Mesenchymal stem cell (in vitro differentiated cells and primary cell): ENCODE measurements at regions not wholly inside any gene's neighbourhood (a gene's known extent, or its start where the extent isn't known, plus 50 kb on each side); places are given as distances from the start of the nearest gene placed in this dataset.
A peak's percentile ranks its signal among the peaks of the same experiment; 100 is the strongest.

ENCODE experiments used
- DNase-seq: peaks from one replicate; pipeline ENCODE4 v3.0.0-alpha.2; 2013
- H2AFZ ChIP-seq: one replicate; pipeline ENCODE4 v1.6.1; 2013; ENCODE audit warnings: low read depth, mild to moderate bottlenecking, control low read depth, inconsistent platforms, low read length, moderate library complexity
- H2AK5ac ChIP-seq: 2 replicates; pipeline ENCODE4 v1.6.1; 2013; ENCODE audit warnings: low read length, moderate library complexity, mild to moderate bottlenecking, inconsistent platforms; ENCODE audit not compliant: severe bottlenecking
- H2BK120ac ChIP-seq: one replicate; pipeline ENCODE4 v1.6.1; 2013; ENCODE audit warnings: low read depth, mild to moderate bottlenecking, inconsistent platforms, low read length, moderate library complexity
- H2BK12ac ChIP-seq, 2 experiments: one replicate each; pipeline ENCODE4 v1.6.1; 2013; ENCODE audit warnings: inconsistent platforms in 2 of 2, low read length in 2 of 2, mild to moderate bottlenecking in 2 of 2, moderate library complexity in 2 of 2, control low read depth in 1 of 2
- H2BK15ac ChIP-seq: one replicate; pipeline ENCODE4 v1.6.1; 2013; ENCODE audit warnings: mild to moderate bottlenecking, low read depth, inconsistent platforms; ENCODE audit not compliant: poor library complexity, severe bottlenecking
- H2BK5ac ChIP-seq: 2 replicates; pipeline ENCODE4 v1.6.1; 2013; ENCODE audit warnings: low read depth, mild to moderate bottlenecking, low read length, control low read depth, inconsistent platforms; ENCODE audit not compliant: poor library complexity, severe bottlenecking
- H3K14ac ChIP-seq, 2 experiments: one replicate each; pipeline ENCODE4 v1.6.1; 2013; ENCODE audit warnings: inconsistent platforms in 2 of 2, low read length in 2 of 2, control low read depth in 1 of 2, mild to moderate bottlenecking in 1 of 2, moderate library complexity in 1 of 2
- H3K18ac ChIP-seq, 2 experiments: one replicate each; pipeline ENCODE4 v1.6.1; 2013; ENCODE audit warnings: inconsistent platforms in 2 of 2, low read length in 2 of 2, control low read depth in 1 of 2, low read depth in 1 of 2, mild to moderate bottlenecking in 1 of 2
- H3K23ac ChIP-seq, 2 experiments: one replicate each; pipeline ENCODE4 v1.6.1; 2013; ENCODE audit warnings: inconsistent platforms in 2 of 2, low read length in 2 of 2, mild to moderate bottlenecking in 2 of 2, moderate library complexity in 2 of 2, control low read depth in 1 of 2
- H3K27ac ChIP-seq: 2 replicates; pipeline ENCODE4 v1.5.1; 2013; ENCODE audit warnings: mild to moderate bottlenecking, moderate library complexity, low read length, control low read depth, inconsistent platforms; ENCODE audit not compliant: poor library complexity, severe bottlenecking
- H3K27me3 ChIP-seq, 2 experiments: 2 replicates each; pipeline versions ENCODE4 v1.6.1 to v1.7.0; 2013; ENCODE audit warnings: low read length in 2 of 2, mild to moderate bottlenecking in 2 of 2, moderate library complexity in 2 of 2, control low read depth in 1 of 2, inconsistent platforms in 1 of 2; ENCODE audit not compliant: control insufficient read depth in 1 of 2, insufficient read depth in 1 of 2
- H3K36me3 ChIP-seq, 2 experiments: 2 replicates each; pipeline versions ENCODE4 v1.6.1 to v1.7.0; 2013; ENCODE audit warnings: low read length in 2 of 2, control low read depth in 1 of 2, inconsistent platforms in 1 of 2, low read depth in 1 of 2, mild to moderate bottlenecking in 1 of 2; ENCODE audit not compliant: insufficient read depth in 2 of 2, control insufficient read depth in 1 of 2
- H3K4ac ChIP-seq, 2 experiments: one replicate each; pipeline ENCODE4 v1.6.1; 2013; ENCODE audit warnings: inconsistent platforms in 2 of 2, low read length in 2 of 2, mild to moderate bottlenecking in 2 of 2, moderate library complexity in 2 of 2, control low read depth in 1 of 2, low read depth in 1 of 2
- H3K4me1 ChIP-seq: 2 replicates; pipeline ENCODE4 v1.6.1; 2013; ENCODE audit warnings: low read depth, low read length, control low read depth; ENCODE audit not compliant: control insufficient read depth, insufficient read depth
- H3K4me2 ChIP-seq: 2 replicates; pipeline ENCODE4 v1.6.1; 2013; ENCODE audit warnings: low read length, mild to moderate bottlenecking, inconsistent platforms; ENCODE audit not compliant: poor library complexity, severe bottlenecking
- H3K4me3 ChIP-seq, 2 experiments: 2 replicates each; pipeline versions ENCODE4 v1.5.1 to v1.7.0; 2013; ENCODE audit warnings: low read length in 2 of 2, mild to moderate bottlenecking in 2 of 2, control low read depth in 1 of 2, low read depth in 1 of 2; ENCODE audit not compliant: insufficient read depth in 1 of 2
- H3K79me1 ChIP-seq: replicated peaks from 2 replicates; pipeline ENCODE4 v1.6.1; 2013; ENCODE audit warnings: mild to moderate bottlenecking, control low read depth, low read length, inconsistent platforms; ENCODE audit not compliant: poor library complexity, severe bottlenecking
- H3K9ac ChIP-seq: 2 replicates; pipeline ENCODE4 v1.7.0; 2013; ENCODE audit warnings: mild to moderate bottlenecking, low read length, moderate library complexity
- H3K9me3 ChIP-seq: 2 replicates; pipeline ENCODE4 v1.7.0; 2013; ENCODE audit warnings: mild to moderate bottlenecking, low read length; ENCODE audit not compliant: control insufficient read depth
- H4K8ac ChIP-seq: one replicate; pipeline ENCODE4 v1.6.1; 2013; ENCODE audit warnings: inconsistent platforms, mild to moderate bottlenecking, low read length, moderate library complexity
- H4K91ac ChIP-seq: one replicate; pipeline ENCODE4 v1.6.1; 2013; ENCODE audit warnings: mild to moderate bottlenecking, low read length, inconsistent platforms
- WGBS: methylation state at CpG from one replicate; pipeline ENCODE4 v1.1.7; 2013; ENCODE audit warnings: mixed read lengths; 5-methylcytosine and 5-hydroxymethylcytosine counted together

DNA sequence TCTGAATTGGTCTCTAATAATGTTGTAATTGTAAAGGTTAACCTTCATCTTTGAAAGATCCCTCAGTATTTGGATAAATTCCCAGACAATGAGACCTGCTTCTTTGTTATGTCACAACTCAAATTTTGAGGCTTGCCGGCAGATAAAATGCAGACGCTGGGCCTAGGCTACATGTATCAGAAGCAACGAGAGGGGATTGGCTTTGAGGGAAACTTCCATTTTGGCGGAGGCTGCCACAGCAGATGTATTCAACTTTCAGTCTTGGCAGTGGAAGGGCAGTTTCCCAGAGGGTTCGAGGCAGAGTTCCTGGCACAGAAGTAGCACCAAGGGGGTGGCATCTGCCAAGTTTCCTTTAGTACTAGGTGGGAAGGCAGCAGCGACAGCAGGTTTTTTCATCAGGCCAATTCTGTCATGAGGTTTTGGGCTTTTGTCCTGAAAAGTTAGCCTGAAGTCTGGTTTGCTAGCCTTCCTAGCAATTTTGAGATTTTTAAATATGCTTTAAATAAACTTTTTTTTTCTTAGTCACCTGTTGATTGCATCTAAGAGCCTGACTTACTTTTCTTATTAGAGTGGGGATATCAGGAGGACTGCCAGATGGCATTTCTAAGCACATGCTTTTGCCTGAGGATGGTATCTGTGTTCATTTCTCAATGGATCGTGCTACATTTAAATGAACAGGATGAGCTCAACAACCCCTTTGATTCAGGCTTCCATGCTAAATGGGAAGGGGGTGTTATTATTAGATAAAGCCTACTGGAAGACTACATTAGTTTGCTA, 89.5 kb upstream of the FAM3C start:
- H3K4me2 ChIP-seq = no peak overlapping the region
- H4K8ac ChIP-seq = no peak overlapping the region
- 96% methylated on average over 7 of the region's 7 CpGs for WGBS
- no peak overlapping the region for H2BK15ac ChIP-seq
- H2BK5ac ChIP-seq = no peak overlapping the region
- no peaks in the 10 kb centered on the region for H3K79me1 ChIP-seq
- no peak overlapping the region for H2AK5ac ChIP-seq
- H3K23ac ChIP-seq = no peak overlapping the region
- no peak overlapping the region for H3K4ac ChIP-seq
- peak overlapping the region in 1 of 2 experiments; percentile 17 for H3K4me3 ChIP-seq
- H3K27me3 ChIP-seq = no peaks in the 10 kb centered on the region
- H3K18ac ChIP-seq = no peak overlapping the region
- no peaks in the 10 kb centered on the region for H3K9me3 ChIP-seq
- no peaks in the 10 kb centered on the region for H3K36me3 ChIP-seq
- H3K9ac ChIP-seq = peak overlapping the region; percentile 23
- no peaks in the 10 kb centered on the region for H3K4me1 ChIP-seq
- H3K27ac ChIP-seq = no peak overlapping the region
- no peak overlapping the region for H3K14ac ChIP-seq
- H4K91ac ChIP-seq = no peak overlapping the region
- H2BK12ac ChIP-seq = no peak overlapping the region
- no peak for DNase-seq
- no peak overlapping the region for H2BK120ac ChIP-seq
- H2AFZ ChIP-seq = no peak overlapping the region

DNA sequence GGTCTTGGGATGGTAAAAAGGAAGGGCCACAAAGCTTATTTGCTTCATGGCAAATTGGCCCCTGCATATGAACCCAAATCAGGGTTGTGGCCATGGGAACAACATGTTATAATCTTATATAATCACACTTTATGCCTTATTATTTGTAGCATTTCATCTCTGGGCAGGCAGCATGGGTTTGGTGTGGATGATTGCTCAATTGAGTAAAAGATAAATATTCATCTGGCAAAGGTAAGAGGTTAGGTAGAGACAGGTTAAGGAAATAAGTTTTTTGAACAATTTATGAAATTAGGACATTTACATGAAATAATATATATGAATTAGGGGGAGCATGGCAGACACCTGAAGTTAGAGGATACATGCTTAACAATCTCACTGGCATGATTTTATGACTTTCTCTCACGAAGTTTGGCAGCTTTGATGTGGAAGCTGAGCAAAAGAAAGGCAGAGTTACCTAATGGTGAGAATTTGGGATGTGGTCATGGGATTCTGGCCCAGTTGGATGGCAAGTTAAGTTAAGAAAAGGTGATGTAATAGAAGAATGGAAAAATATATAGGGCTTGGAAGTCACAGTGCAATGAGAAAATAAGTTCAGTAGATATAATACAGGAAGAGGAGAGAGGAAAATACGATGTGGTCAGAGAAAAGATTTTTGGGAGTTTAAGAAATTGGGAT, 88.1 kb upstream of the FAM3C start:
- no peaks in the 10 kb centered on the region for H3K4me1 ChIP-seq
- no peak overlapping the region for H2AFZ ChIP-seq
- H3K79me1 ChIP-seq = no peaks in the 10 kb centered on the region
- H4K8ac ChIP-seq = no peak overlapping the region
- no peak overlapping the region for H3K4ac ChIP-seq
- no peak overlapping the region for H3K14ac ChIP-seq
- no peak overlapping the region for H2BK12ac ChIP-seq
- no peak overlapping the region for H2AK5ac ChIP-seq
- no peak overlapping the region for H2BK5ac ChIP-seq
- H3K18ac ChIP-seq = no peak overlapping the region
- H3K36me3 ChIP-seq = no peaks in the 10 kb centered on the region
- H3K9ac ChIP-seq = no peak overlapping the region
- no peaks in the 10 kb centered on the region for H3K9me3 ChIP-seq
- 89% methylated on average over 2 of the region's 2 CpGs for WGBS
- H4K91ac ChIP-seq = no peak overlapping the region
- H3K27ac ChIP-seq = no peak overlapping the region
- H2BK120ac ChIP-seq = no peak overlapping the region
- H2BK15ac ChIP-seq = no peak overlapping the region
- no peak overlapping the region for H3K4me2 ChIP-seq
- no peak overlapping the region for H3K4me3 ChIP-seq
- no peak overlapping the region for H3K23ac ChIP-seq
- H3K27me3 ChIP-seq = no peaks in the 10 kb centered on the region
- no peak for DNase-seq

DNA sequence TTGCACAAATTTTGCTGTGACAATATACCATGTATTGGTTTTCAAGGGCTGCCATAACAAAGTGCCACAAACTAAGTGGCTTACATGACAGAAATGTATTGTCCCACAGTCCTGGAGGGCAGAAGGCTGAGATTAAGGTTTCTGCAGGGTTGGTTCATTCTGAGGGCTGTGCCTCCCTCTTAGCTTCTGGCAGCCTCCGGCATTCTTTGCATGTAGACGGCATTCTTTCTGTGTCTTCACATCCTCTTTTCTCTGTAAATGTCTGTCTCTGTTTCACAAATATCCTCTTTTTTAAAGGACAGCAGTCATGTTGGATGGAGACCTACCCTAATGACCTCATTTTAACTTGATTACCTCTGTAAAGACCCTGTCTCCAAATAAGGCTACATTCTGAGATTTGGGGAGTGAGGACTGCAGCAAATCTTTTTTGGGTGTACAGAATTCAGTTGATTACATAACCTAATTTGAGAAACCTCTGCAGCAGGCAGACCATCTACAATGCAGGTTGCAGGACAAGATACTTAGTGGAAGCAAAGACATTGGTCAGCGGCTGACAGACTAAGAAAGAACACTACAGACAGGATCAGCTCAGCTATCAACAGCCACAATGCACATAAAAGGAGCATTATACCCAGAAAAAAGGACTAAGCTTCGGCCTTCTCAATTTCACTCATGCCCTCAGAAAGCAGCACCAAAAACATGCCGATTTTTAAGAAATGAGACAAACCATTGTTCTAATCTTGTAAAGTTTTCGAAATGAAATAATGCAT, 84.6 kb upstream of the FAM3C start:
- H2AK5ac ChIP-seq = no peak overlapping the region
- no peak overlapping the region for H2BK120ac ChIP-seq
- no peak overlapping the region for H2BK12ac ChIP-seq
- no peak overlapping the region for H3K23ac ChIP-seq
- H4K91ac ChIP-seq = no peak overlapping the region
- H3K79me1 ChIP-seq = no peaks in the 10 kb centered on the region
- no peak for DNase-seq
- no peaks in the 10 kb centered on the region for H3K4me1 ChIP-seq
- H3K4me2 ChIP-seq = no peak overlapping the region
- WGBS = 59% methylated on average over 4 of the region's 6 CpGs
- no peak overlapping the region for H2BK15ac ChIP-seq
- no peaks in the 10 kb centered on the region for H3K9me3 ChIP-seq
- no peak overlapping the region for H3K4ac ChIP-seq
- no peak overlapping the region for H3K14ac ChIP-seq
- H3K9ac ChIP-seq = no peak overlapping the region
- H3K27me3 ChIP-seq = no peaks in the 10 kb centered on the region
- H3K36me3 ChIP-seq = no peaks in the 10 kb centered on the region
- H3K18ac ChIP-seq = no peak overlapping the region
- H3K4me3 ChIP-seq = no peak overlapping the region
- no peak overlapping the region for H2AFZ ChIP-seq
- no peak overlapping the region for H2BK5ac ChIP-seq
- no peak overlapping the region for H4K8ac ChIP-seq
- H3K27ac ChIP-seq = no peak overlapping the region

DNA sequence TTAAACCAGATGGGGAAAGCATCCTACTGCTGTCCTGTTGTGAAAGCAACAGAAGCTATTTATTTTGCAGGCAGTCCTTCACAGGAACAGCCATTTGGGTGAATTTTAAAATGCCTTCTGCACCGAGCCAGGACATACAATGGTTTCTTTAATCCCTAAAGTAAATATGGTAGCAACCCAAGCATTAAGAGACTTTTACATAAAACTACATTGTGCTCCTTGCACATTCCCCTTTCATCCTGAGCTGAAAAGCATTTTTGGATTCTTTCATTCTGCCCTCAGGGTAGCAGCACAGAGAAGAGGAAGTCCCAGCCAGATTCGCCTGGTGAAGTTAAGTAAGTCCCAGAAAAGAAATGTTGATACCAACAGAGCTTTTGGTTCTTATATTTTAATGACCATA, 84.0 kb upstream of the FAM3C start:
- no peaks in the 10 kb centered on the region for H3K36me3 ChIP-seq
- no peaks in the 10 kb centered on the region for H3K79me1 ChIP-seq
- no peak overlapping the region for H2BK5ac ChIP-seq
- H4K8ac ChIP-seq = no peak overlapping the region
- no peaks in the 10 kb centered on the region for H3K27me3 ChIP-seq
- H3K4me2 ChIP-seq = no peak overlapping the region
- H3K9me3 ChIP-seq = no peaks in the 10 kb centered on the region
- H2BK120ac ChIP-seq = no peak overlapping the region
- H3K4me1 ChIP-seq = no peaks in the 10 kb centered on the region
- H3K23ac ChIP-seq = no peak overlapping the region
- no peak overlapping the region for H2BK12ac ChIP-seq
- H3K27ac ChIP-seq = no peak overlapping the region
- no peak overlapping the region for H3K18ac ChIP-seq
- no peak overlapping the region for H3K4ac ChIP-seq
- no peak overlapping the region for H2AFZ ChIP-seq
- no peak overlapping the region for H4K91ac ChIP-seq
- 53% methylated on average over 2 of the region's 2 CpGs for WGBS
- H2BK15ac ChIP-seq = no peak overlapping the region
- no peak overlapping the region for H2AK5ac ChIP-seq
- no peak for DNase-seq
- H3K9ac ChIP-seq = no peak overlapping the region
- H3K14ac ChIP-seq = no peak overlapping the region
- no peak overlapping the region for H3K4me3 ChIP-seq
